B cell (primary cell): ENCODE measurements at regions not wholly inside any gene's neighbourhood (a gene's known extent, or its start where the extent isn't known, plus 50 kb on each side); places are given as distances from the start of the nearest gene placed in this dataset.

ENCODE experiments used
- EZH2 ChIP-seq: IDR thresholded peaks from 2 replicates; pipeline ENCODE4 v1.6.1; 2012; ENCODE audit warnings: borderline replicate concordance, low read depth, mild to moderate bottlenecking, moderate library complexity, low read length; ENCODE audit not compliant: insufficient read depth, poor library complexity, severe bottlenecking
- TF ChIP-seq, protein P1 (sequence below): fragments of 200-600 bp; IDR thresholded peaks from one replicate; pipeline ENCODE4 v1.8.0; 2022; ENCODE audit warnings: antibody characterized with exemption, mild to moderate bottlenecking

DNA sequence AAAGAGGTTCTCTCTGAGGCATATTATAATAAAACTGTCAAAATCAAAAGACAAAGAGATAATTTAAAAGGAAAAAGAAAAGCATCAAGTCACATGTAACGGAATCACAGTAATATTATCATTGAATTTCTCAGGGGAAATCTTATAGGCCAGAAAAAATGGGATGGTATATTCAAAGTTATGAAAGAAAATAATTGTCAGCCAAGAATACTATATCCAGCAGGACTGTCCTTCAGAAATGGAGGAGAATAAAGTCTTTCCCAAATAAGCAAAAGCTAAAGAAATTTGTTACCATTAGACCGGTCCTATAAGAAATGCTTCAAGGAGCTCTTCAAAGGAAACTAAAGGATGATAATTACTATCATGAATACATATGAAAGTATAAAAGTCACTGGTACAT, 342.0 kb upstream of the GRAMD2B start:
- TF ChIP-seq, protein P1, sequence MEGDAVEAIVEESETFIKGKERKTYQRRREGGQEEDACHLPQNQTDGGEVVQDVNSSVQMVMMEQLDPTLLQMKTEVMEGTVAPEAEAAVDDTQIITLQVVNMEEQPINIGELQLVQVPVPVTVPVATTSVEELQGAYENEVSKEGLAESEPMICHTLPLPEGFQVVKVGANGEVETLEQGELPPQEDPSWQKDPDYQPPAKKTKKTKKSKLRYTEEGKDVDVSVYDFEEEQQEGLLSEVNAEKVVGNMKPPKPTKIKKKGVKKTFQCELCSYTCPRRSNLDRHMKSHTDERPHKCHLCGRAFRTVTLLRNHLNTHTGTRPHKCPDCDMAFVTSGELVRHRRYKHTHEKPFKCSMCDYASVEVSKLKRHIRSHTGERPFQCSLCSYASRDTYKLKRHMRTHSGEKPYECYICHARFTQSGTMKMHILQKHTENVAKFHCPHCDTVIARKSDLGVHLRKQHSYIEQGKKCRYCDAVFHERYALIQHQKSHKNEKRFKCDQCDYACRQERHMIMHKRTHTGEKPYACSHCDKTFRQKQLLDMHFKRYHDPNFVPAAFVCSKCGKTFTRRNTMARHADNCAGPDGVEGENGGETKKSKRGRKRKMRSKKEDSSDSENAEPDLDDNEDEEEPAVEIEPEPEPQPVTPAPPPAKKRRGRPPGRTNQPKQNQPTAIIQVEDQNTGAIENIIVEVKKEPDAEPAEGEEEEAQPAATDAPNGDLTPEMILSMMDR: no peak
- no peak for TF ChIP-seq EZH2
